GM12872 (cell line): ENCODE measurements at regions not wholly inside any gene's neighbourhood (a gene's known extent, or its start where the extent isn't known, plus 50 kb on each side); places are given as distances from the start of the nearest gene placed in this dataset.

Experiments
- CTCF ChIP-seq: IDR thresholded peaks from 3 replicates; pipeline ENCODE4 v1.5.1; 2011; ENCODE audit warnings: low read depth, mild to moderate bottlenecking, low read length, moderate library complexity; ENCODE audit not compliant: insufficient read depth

GRCh38 chr2:109736177-109736827 is 57.8 kb upstream of the RGPD5 start:
- TF ChIP-seq CTCF, result peak; percentile 40
